Stimulated activated CD4-positive, alpha-beta T cell treated with anti-CD3 and anti-CD28 coated beads, TNF-alpha, amount 100 ng/mL, for 4 hours (primary cell): ENCODE measurements at regions not wholly inside any gene's neighbourhood (a gene's known extent, or its start where the extent isn't known, plus 50 kb on each side); places are given as distances from the start of the nearest gene placed in this dataset.
"Not testable (repeated sequence)": the region's sequence is repeated elsewhere in the genome, so short reads cannot be mapped to it uniquely, and the experiment has no call there.

Experiments used
- DNase-seq, 3 experiments: peaks; one replicate each; pipeline ENCODE4 v3.0.0-alpha.2; 2020; ENCODE audit warnings: low read depth in 3 of 3

- DNase-seq: no peak
Measured at GRCh38 chr10:65235266-65235665, 1690.6 kb upstream of the LRRTM3 start.

- no peak for DNase-seq
Measured at GRCh38 chr10:65235846-65236245, 1690.0 kb upstream of the LRRTM3 start.

- no peak for DNase-seq
Measured at GRCh38 chr10:65265451-65265954, 1660.3 kb upstream of the LRRTM3 start.

- DNase-seq: not testable (repeated sequence)
Measured at GRCh38 chr10:65269551-65269950, 1656.3 kb upstream of the LRRTM3 start.

GRCh38 chr10:65270969-65271368 lies 1654.9 kb upstream of the LRRTM3 start:
- no peak for DNase-seq

GRCh38 chr10:65273115-65273514 lies 1652.7 kb upstream of the LRRTM3 start:
- DNase-seq: no peak

GRCh38 chr10:65275296-65275695 lies 1650.5 kb upstream of the LRRTM3 start:
- DNase-seq: no peak

- no peak for DNase-seq
Measured at GRCh38 chr10:65284495-65285041, 1641.3 kb upstream of the LRRTM3 start.

- DNase-seq: not testable (repeated sequence)
Measured at GRCh38 chr10:65285726-65286125, 1640.1 kb upstream of the LRRTM3 start.

- no peak for DNase-seq
Measured at GRCh38 chr10:65291286-65291685, 1634.5 kb upstream of the LRRTM3 start.

GRCh38 chr10:65292551-65292950 lies 1633.3 kb upstream of the LRRTM3 start:
- no peak for DNase-seq

GRCh38 chr10:65294329-65294728 lies 1631.5 kb upstream of the LRRTM3 start:
- DNase-seq: no peak

GRCh38 chr10:65301181-65301580 lies 1624.7 kb upstream of the LRRTM3 start:
- no peak for DNase-seq

GRCh38 chr10:65306201-65306600 lies 1619.6 kb upstream of the LRRTM3 start:
- DNase-seq: no peak

GRCh38 chr10:65312876-65313275 lies 1613.0 kb upstream of the LRRTM3 start:
- no peak for DNase-seq

GRCh38 chr10:65313406-65313805 lies 1612.4 kb upstream of the LRRTM3 start:
- DNase-seq: no peak

- DNase-seq: no peak
Measured at GRCh38 chr10:65314253-65314652, 1611.6 kb upstream of the LRRTM3 start.

- no peak for DNase-seq
Measured at GRCh38 chr10:65319493-65319892, 1606.3 kb upstream of the LRRTM3 start.

- DNase-seq: no peak
Measured at GRCh38 chr10:65320236-65321026, 1605.4 kb upstream of the LRRTM3 start.

- DNase-seq: no peak
Measured at GRCh38 chr10:65323802-65324201, 1602.0 kb upstream of the LRRTM3 start.

- DNase-seq: no peak
Measured at GRCh38 chr10:65325913-65326312, 1599.9 kb upstream of the LRRTM3 start.

- DNase-seq: no peak
Measured at GRCh38 chr10:65328486-65328885, 1597.3 kb upstream of the LRRTM3 start.

- DNase-seq: no peak
Measured at GRCh38 chr10:65335311-65335710, 1590.5 kb upstream of the LRRTM3 start.
